Activated T-cell treated with anti-CD3 and anti-CD28 coated beads for 48 hours (primary cell): ENCODE measurements at regions not wholly inside any gene's neighbourhood (a gene's known extent, or its start where the extent isn't known, plus 50 kb on each side); places are given as distances from the start of the nearest gene placed in this dataset.
"Not testable (repeated sequence)": the region's sequence is repeated elsewhere in the genome, so short reads cannot be mapped to it uniquely, and the experiment has no call there.

ENCODE experiments used
- DNase-seq: peaks from one replicate; pipeline ENCODE4 v3.0.0-alpha.2; 2020; ENCODE audit warnings: low read depth

- not testable (repeated sequence) for DNase-seq
These were observed 181.1 kb downstream of the TBC1D2B start for GRCh38 chr15:77896147-77897112.

DNA sequence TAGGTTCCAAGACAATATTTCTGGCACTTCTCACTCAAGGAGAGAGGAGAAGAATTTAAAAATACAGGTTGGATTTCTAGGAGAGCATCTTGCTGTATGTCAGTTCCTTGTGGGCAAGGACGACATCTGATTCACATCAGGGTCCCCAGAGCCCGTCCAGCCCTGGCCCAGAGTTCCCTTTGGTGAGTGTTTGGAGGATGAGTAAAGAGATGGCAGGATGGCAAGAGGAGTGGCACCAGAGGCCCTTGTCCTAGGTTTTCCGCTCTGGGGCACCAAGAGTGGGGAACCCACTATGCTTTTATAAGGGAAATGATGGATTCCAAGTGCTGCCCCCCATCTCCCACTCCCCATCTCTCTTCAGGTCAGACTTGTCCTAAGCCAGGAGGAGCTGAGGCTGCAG is 181.8 kb downstream of the TBC1D2B start:
- no peak for DNase-seq

DNA sequence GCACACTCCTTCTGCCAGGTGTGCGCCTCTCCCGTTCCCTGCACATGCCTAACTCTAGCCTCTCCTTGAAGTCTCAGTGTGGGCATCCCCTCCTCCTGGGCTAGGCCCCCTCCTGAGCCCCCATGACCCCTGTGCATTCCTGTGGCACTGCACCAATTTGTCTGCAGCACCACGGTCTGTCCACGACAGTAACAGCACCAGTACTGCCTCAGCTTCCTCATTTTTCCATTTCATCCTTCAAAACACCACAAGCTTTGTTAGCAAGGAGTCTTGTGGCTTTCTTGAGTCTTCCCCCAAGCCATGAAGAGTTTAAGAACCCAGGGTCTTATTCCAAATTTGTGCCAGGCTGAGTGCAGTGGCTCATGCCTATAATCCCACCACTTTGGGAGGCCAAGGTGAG is 182.4 kb downstream of the TBC1D2B start:
- DNase-seq: not testable (repeated sequence)

DNA sequence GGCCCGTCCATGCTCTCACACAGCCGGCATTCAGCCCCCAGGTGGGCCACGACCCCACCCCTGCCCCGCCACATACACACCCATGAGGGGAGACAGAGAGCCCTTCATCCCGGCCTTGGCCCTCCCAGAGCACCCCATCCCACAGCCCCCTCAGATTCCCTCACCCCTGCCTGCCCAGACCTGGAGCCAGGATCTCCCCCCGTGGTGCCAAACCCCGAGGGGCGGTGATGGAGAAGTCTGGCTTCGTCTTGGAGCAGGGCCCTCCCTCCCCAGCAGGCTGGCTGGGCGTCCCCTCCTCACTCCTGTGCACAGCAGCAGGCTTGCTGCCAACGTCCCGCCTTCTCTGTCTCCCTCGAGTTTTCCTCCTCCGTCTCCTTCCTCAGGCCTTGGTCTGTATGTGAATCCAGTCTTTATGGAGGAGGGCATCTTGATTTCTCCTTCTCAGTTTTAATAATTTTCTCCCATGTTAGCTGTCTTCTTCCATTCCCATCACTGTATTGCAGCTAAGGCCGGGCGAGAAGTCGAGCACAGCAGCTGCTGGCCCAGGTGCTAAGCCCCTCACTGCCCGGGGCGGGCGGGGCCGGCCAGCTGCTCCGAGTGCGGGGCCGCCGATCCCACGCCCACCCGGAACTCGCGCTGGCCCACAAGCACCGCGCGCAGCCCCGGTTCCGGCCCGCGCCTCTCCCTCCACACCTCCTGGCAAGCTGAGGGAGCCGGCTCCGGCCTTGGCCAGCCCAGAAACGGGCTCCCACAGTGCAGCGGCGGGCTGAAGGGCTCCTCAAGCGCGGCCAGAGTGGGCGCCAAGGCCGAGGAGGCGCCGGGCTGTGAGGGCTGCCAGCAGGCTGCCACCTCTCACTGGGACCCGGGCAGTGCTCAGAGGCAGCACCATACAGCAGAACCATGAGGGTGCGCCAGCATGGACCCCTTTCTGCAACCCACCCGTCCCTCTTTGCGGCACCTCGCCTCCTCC is 183.6 kb downstream of the TBC1D2B start:
- not testable (repeated sequence) for DNase-seq

DNA sequence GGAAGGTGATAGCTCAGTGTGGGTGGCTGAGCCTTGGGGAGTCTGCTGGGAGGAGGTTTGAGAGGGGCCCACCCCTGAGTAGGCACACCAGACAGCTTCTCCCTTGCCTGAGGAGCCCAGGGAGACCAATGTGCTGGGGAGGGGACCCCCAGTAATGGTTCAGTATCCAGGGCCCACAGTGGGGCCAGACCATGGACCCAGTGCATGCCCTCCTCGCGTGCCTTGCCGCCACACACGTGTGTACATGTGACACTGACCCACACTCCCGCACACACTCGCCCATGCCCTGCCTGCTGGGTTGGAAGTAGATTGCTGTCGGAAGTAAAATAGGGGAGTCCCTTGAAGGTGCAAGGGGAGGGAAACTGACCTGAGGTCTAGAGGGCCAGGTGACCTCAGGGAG is 184.3 kb downstream of the TBC1D2B start:
- DNase-seq: not testable (repeated sequence)

DNA sequence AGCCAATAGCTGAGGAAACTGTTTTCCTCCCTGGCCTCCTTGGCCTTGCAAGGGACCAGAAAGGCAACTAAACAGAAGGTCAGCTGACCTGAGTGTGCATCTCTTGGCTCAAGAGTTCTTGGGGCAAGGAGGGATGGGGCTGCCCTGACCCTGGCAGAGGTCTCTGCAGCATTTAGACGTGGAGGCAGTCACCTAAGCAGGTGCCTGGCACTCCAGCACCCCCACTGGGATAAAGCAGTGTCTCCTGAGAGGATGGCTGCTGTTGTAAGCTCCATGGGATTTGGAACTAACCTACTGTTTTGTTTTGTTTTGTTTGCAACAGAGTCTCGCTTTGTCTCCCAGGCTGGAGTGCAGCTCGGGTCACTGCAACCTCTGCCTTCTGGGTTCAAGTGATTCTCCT is 185.2 kb downstream of the TBC1D2B start:
- DNase-seq: no peak

DNA sequence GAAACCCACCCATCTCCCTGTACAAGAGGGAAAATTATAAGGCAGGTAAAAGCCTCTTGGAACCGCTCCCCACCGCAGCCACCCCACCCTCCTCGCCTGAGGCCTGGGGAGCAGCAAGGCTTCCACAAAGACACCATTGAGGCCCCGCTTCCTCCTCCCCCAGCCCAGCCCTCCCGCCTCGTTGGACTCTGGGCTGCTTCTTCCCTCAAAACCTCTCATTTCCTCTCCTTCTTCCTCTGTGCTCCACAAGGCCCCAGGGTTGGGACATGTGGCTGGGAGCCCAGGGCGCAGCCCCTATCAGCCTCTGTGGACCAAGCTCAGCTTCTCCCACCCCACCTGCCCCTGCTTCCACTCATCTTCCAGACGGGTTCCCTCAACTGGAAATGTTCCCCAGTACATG is 185.6 kb downstream of the TBC1D2B start:
- DNase-seq: not testable (repeated sequence)

GRCh38 chr15:77890911-77891801 is 186.4 kb downstream of the TBC1D2B start:
- not testable (repeated sequence) for DNase-seq

- DNase-seq: not testable (repeated sequence)
These were observed 187.4 kb downstream of the TBC1D2B start for GRCh38 chr15:77889828-77890725.

- DNase-seq: no peak
These were observed 188.3 kb downstream of the TBC1D2B start for GRCh38 chr15:77889009-77889806.

GRCh38 chr15:77887563-77888429 is 189.7 kb downstream of the TBC1D2B start:
- not testable (repeated sequence) for DNase-seq

GRCh38 chr15:77886805-77887448 is 190.6 kb downstream of the TBC1D2B start:
- no peak for DNase-seq

DNA sequence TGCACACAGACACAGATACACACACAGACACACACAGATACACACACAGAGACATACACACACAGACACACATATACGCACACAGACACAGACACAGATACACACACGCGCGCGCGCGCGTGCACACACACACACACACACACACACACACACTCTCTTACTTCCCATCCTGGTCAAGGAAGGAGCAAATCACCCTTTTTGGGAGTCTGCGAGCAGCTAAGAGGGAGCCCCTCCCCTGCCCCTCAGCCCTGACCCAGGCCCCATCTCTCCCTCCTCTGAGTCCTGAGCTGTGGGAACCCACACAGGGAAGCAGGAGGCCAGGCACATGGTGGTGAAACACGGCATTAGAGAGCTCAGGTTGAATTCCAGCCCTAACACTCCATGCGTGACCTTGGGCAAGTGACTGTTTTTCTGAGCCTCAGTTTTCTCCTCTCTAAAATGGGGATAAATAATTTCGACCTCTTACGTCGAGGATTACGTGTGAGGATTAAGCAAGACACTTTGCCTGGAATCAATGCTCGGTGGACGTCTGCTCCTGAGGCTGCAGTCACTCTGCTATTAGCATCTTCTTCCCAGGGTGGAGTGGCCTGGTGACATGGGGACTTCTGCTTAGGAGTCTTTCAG is 191.5 kb downstream of the TBC1D2B start:
- DNase-seq: not testable (repeated sequence)

- not testable (repeated sequence) for DNase-seq
These were observed 194.5 kb downstream of the TBC1D2B start for GRCh38 chr15:77883012-77883411.

DNA sequence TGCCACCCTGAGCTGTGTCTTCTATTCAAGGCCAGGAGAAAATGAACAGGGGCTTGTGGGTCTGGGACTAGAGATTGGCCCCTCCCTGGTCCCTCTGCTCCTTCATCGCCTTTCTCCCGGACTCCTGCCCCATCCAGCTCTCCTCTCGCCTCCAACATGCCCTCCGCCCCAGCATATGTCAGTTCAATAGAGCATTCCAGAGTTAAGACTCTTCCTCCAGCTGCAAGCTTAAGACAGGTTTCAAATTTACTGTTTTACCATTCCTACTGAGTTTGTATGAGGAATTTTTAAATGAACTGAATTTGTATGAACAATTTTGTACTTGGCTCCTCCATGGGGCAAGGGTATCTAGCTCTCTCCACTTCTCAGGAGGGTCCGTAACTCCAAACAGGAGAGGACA is 195.6 kb downstream of the TBC1D2B start:
- no peak for DNase-seq

GRCh38 chr15:77881535-77881934 is 196.0 kb downstream of the TBC1D2B start:
- not testable (repeated sequence) for DNase-seq

GRCh38 chr15:77879466-77879865 is 198.0 kb downstream of the TBC1D2B start:
- not testable (repeated sequence) for DNase-seq
